BLaER1 (cell line): ENCODE measurements at regions not wholly inside any gene's neighbourhood (a gene's known extent, or its start where the extent isn't known, plus 50 kb on each side); places are given as distances from the start of the nearest gene placed in this dataset.

Experiments
- H3K27ac ChIP-seq: shearing (Covaris generic); formaldehyde crosslinking; 2 replicates; pipeline ENCODE4 v1.8.1; 2022
- H3K27me3 ChIP-seq: shearing (Covaris generic); formaldehyde crosslinking; 2 replicates; pipeline ENCODE4 v1.8.1; 2022
- H3K36me3 ChIP-seq: shearing (Covaris generic); formaldehyde crosslinking; 2 replicates; pipeline ENCODE4 v1.8.1; 2022
- H3K4me1 ChIP-seq: shearing (Covaris generic); formaldehyde crosslinking; 2 replicates; pipeline ENCODE4 v1.8.1; 2022
- H3K4me2 ChIP-seq: shearing (Covaris generic); formaldehyde crosslinking; 2 replicates; pipeline ENCODE4 v1.8.1; 2022
- H3K4me3 ChIP-seq: shearing (Covaris generic); formaldehyde crosslinking; 2 replicates; pipeline ENCODE4 v1.8.1; 2022
- H3K9ac ChIP-seq: shearing (Covaris generic); formaldehyde crosslinking; 2 replicates; pipeline ENCODE4 v1.8.1; 2022
- H3K9me3 ChIP-seq: shearing (Covaris generic); formaldehyde crosslinking; 2 replicates; pipeline ENCODE4 v1.8.1; 2022
- H4K20me1 ChIP-seq: shearing (Covaris generic); formaldehyde crosslinking; 2 replicates; pipeline ENCODE4 v1.8.1; 2022
- Cebpa-rat ChIP-seq: shearing (Covaris generic); IDR thresholded peaks from 2 replicates; pipeline ENCODE4 v1.8.1; 2022

DNA sequence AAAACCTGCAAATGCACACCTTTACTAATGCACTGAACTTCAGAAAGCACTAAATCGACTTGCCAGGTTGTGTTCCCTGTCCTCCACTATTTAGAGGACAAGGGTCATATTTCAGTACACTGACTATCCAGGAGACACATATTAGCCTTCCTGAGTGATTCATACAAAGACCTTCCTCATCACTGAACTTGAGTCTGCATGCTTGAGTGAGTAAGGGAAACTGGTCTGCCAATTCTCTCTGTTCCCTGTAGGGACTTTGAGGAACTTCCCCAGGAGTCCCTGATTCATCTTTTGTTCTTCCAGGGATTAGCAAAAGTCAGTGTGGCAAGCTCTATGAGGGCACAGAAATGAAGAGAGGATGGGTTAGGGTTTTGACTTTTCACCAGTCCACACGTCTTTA is 565.9 kb downstream of the PDCD6IP start:
- Histone ChIP-seq H3K9ac (no peak overlapping the region), H3K4me1 (peaks cover 12% of the 10 kb centered on the region; the same call in 1 of the 2 replicates), H3K27me3 (no peaks in the 10 kb centered on the region), H4K20me1 (no peaks in the 10 kb centered on the region), H3K9me3 (no peaks in the 10 kb centered on the region), H3K36me3 (no peaks in the 10 kb centered on the region), H3K27ac (no peak overlapping the region), H3K4me3 (no peak overlapping the region), H3K4me2 (no peak overlapping the region)
- no peak for TF ChIP-seq Cebpa-rat

DNA sequence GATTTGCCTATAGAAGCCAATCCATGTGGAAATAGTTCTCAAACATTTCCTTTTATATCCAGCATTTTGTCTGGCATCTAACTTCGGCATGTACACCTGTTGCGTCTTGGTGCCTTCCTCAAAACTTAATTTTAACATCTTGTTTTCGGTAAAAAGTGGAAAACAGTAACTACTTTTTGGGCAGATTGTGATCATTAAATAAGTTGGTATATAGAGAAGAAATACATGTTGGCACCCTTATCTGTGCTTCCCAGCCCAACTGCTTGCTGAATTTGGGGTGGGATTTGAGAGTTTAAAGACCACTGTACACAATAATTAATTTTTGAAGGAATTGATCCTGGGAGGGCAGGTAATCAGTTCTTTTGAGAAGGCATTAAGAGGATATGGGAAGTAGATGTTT is 566.8 kb downstream of the PDCD6IP start:
- H3K4me3 ChIP-seq = no peak overlapping the region
- H4K20me1 ChIP-seq = no peaks in the 10 kb centered on the region
- H3K4me1 ChIP-seq = peaks cover 12% of the 10 kb centered on the region; the same call in 1 of the 2 replicates
- H3K9ac ChIP-seq = no peak overlapping the region
- H3K9me3 ChIP-seq = no peaks in the 10 kb centered on the region
- no peak for TF ChIP-seq Cebpa-rat
- H3K27me3 ChIP-seq = no peaks in the 10 kb centered on the region
- no peaks in the 10 kb centered on the region for H3K36me3 ChIP-seq
- no peak overlapping the region for H3K4me2 ChIP-seq
- no peak overlapping the region for H3K27ac ChIP-seq

DNA sequence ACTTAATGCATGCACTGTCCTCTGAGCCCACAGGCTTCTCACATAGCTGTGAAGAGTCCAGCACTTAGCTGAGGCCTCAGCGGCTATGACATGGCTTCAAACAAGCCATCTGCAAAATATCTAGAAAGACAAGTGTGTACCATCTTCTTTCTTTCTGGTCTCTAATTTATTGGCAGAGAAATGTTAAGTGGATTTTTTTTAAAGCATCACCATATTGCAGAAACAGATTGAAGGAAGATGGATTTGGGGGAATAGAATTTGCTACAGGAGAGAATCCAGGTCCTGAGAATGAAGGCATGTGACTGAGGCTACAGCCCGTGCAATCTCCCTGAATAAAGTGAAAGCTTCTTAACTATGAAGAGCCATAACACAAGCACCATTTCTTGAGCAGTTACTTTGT is 567.3 kb downstream of the PDCD6IP start:
- TF ChIP-seq Cebpa-rat = no peak
- Histone ChIP-seq H3K27ac (no peak overlapping the region), H3K9me3 (no peaks in the 10 kb centered on the region), H3K9ac (no peak overlapping the region), H3K4me1 (peaks cover 12% of the 10 kb centered on the region; the same call in 1 of the 2 replicates), H3K27me3 (no peaks in the 10 kb centered on the region), H3K4me3 (no peak overlapping the region), H3K4me2 (no peak overlapping the region), H4K20me1 (no peaks in the 10 kb centered on the region), H3K36me3 (no peaks in the 10 kb centered on the region)

DNA sequence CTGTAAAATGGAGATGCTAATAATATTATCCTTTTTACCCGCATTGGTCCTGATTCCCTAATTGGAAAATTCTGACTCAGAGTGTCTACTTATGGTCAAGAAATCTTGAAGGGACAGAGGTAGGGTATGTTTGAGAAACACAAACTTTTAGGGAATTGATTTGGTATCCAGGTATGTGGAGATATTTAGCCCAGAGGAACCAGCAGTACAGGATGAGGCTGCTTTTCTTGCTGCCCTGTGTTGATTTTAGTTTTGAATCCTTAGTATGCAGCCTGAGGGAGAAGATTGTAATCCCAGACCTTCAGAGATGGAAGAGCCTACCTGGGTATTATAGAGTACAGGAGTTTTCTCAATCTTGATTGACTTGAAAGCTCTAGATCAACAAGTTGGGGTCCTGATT is 569.1 kb downstream of the PDCD6IP start:
- no peak for TF ChIP-seq Cebpa-rat
- Histone ChIP-seq H4K20me1 (no peaks in the 10 kb centered on the region), H3K4me2 (no peak overlapping the region), H3K36me3 (no peaks in the 10 kb centered on the region), H3K27ac (no peak overlapping the region), H3K27me3 (no peaks in the 10 kb centered on the region), H3K4me3 (no peak overlapping the region), H3K9me3 (no peaks in the 10 kb centered on the region), H3K4me1 (peaks cover 2% of the 10 kb centered on the region; the same call in 1 of the 2 replicates), H3K9ac (no peak overlapping the region)

DNA sequence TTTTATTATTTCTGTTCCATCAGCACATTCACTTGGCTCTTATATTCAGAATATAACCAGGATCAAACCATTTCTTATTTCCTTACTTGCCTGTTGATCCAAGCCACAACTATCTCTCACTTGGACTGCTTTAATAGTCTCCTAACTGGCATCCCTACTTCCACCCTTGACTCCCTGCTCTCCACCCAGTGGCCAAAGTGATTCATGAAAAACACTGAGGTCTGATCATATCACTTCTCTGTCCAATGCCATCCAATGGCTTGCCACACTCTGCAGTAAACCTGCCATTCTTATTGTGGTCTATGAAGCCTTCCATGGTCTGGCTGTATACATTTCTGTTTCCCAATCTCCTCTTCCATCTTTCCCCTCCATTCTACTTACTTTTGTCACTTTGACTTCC is 576.1 kb downstream of the PDCD6IP start:
- Histone ChIP-seq H3K4me3 (no peak overlapping the region), H3K9me3 (no peaks in the 10 kb centered on the region)
- no peak for TF ChIP-seq Cebpa-rat

DNA sequence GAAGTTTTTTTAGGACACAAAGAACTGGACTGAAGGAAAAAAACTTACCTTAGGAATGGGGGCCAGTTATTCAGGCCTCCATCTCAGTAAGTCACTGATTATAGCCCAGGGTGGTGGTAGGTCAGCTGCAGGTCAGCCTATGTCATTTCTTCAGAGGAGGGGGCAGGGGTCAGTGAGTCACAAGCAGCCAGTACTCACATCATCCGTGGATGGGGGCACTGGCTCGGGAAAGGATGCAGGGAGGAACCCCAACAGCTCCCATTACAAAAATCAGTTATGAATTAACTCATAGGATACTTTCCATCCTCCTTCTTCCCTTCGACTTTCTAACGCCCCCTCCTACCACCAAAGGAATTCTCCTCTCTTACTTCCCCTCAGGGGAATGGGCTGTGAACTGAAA is 578.3 kb downstream of the PDCD6IP start:
- Histone ChIP-seq H3K9ac (no peak overlapping the region), H3K4me3 (no peak overlapping the region), H3K4me1 (peaks cover 5% of the 10 kb centered on the region; the same call in 1 of the 2 replicates), H3K9me3 (no peaks in the 10 kb centered on the region), H3K27me3 (no peaks in the 10 kb centered on the region), H4K20me1 (no peaks in the 10 kb centered on the region), H3K27ac (no peak overlapping the region), H3K36me3 (no peaks in the 10 kb centered on the region), H3K4me2 (no peak overlapping the region)
- TF ChIP-seq Cebpa-rat = no peak

More for the DNA sequence above, 576.1 kb downstream of the PDCD6IP start:
- Histone ChIP-seq H3K4me1 (peaks cover 5% of the 10 kb centered on the region; the same call in 1 of the 2 replicates), H4K20me1 (no peaks in the 10 kb centered on the region), H3K36me3 (no peaks in the 10 kb centered on the region), H3K9ac (no peak overlapping the region), H3K4me2 (no peak overlapping the region), H3K27ac (no peak overlapping the region), H3K27me3 (no peaks in the 10 kb centered on the region)

DNA sequence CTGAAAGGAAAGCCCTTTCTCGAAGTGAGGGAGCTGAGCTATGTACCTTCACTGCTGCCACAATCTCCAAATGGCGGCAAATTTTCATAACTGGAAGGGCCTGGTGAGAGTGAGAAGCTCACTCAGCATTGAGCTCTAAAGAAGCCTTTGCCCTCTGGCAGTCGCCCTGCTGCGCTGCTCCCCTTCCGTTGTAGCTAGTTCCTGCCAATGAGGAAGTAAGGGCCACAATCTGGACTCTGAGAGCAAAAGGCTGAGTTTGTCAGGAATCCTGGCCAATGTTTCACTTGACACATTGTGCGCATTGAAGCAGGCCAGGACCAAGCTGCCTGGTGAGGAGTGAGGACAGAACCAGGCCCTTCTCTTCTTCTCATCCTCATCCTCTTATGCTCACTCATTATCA is 579.5 kb downstream of the PDCD6IP start:
- no peak for TF ChIP-seq Cebpa-rat
- Histone ChIP-seq H3K4me3 (no peak overlapping the region), H3K27ac (no peak overlapping the region), H3K36me3 (no peaks in the 10 kb centered on the region), H3K4me2 (no peak overlapping the region), H3K4me1 (no peaks in the 10 kb centered on the region), H4K20me1 (no peaks in the 10 kb centered on the region), H3K9ac (no peak overlapping the region), H3K9me3 (no peaks in the 10 kb centered on the region), H3K27me3 (no peaks in the 10 kb centered on the region)

DNA sequence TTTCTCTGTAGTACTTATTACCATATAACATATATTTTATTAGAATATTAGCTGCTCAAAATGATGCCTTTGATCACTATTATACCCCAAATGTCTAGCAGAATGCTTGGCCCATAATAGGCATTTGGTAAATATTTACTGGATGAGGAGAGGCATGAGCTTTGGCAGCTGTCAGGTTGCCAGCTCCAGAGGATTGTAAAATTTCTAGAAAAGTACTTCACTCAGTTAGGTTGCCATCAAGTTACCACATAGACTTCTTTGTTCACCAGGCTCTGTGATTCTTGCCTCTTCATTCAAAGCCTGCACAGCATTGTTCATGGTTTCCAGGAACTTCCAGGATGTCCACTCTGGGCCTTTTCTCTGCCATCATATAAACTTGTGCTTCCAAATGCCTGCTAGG is 582.8 kb downstream of the PDCD6IP start:
- no peak overlapping the region for H3K9ac ChIP-seq
- no peaks in the 10 kb centered on the region for H3K4me1 ChIP-seq
- H4K20me1 ChIP-seq = no peaks in the 10 kb centered on the region
- no peak for TF ChIP-seq Cebpa-rat
- no peak overlapping the region for H3K4me2 ChIP-seq
- H3K27me3 ChIP-seq = no peaks in the 10 kb centered on the region
- no peak overlapping the region for H3K27ac ChIP-seq
- no peak overlapping the region for H3K4me3 ChIP-seq
- no peaks in the 10 kb centered on the region for H3K9me3 ChIP-seq
- H3K36me3 ChIP-seq = no peaks in the 10 kb centered on the region

DNA sequence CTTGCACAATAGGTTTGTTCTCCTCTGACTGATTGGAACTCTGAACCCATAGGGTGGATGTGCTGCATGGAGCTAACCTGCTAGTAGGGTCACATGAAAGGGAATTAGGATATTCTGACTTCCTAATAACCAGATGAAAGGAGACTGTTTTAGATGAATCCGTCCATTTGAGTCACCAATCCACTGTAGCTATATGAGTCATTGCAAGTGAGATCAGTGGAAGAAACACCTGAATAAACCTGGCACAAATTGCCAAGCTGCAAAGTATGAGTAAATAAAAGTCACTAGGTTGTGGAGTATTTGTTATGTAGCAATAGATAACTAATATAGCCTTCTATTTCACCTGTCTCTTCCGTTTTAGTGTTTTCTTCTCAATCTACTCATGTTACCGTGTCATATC is 584.4 kb downstream of the PDCD6IP start:
- H3K27me3 ChIP-seq = no peaks in the 10 kb centered on the region
- no peaks in the 10 kb centered on the region for H3K4me1 ChIP-seq
- no peaks in the 10 kb centered on the region for H3K9me3 ChIP-seq
- H3K4me2 ChIP-seq = no peak overlapping the region
- no peak overlapping the region for H3K9ac ChIP-seq
- H3K36me3 ChIP-seq = no peaks in the 10 kb centered on the region
- H3K4me3 ChIP-seq = no peak overlapping the region
- H4K20me1 ChIP-seq = no peaks in the 10 kb centered on the region
- TF ChIP-seq Cebpa-rat = no peak
- H3K27ac ChIP-seq = no peak overlapping the region

DNA sequence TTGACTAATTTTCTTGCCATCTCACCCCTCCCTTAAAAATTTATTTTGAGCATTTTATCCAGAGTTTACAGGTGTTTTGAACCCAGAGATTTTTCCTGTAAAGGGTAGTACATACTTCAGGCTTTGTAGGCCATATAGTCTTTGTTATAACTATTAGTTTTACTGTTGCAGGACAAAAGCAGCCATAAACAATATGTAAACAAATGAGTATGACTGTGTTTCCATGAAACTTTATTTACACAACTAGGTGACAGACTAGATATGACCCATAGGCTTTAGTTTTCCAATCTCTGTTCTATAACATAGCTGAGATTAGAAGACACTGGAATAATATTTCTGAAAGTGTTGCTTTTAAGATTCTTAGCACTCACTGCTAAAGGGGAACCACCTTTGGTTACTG is 587.9 kb downstream of the PDCD6IP start:
- H3K4me3 ChIP-seq = no peak overlapping the region
- H3K9me3 ChIP-seq = no peaks in the 10 kb centered on the region
- no peak overlapping the region for H3K4me2 ChIP-seq
- H3K36me3 ChIP-seq = no peaks in the 10 kb centered on the region
- H3K27ac ChIP-seq = no peak overlapping the region
- no peaks in the 10 kb centered on the region for H3K4me1 ChIP-seq
- H3K27me3 ChIP-seq = no peaks in the 10 kb centered on the region
- H3K9ac ChIP-seq = no peak overlapping the region
- H4K20me1 ChIP-seq = no peaks in the 10 kb centered on the region
- TF ChIP-seq Cebpa-rat = no peak
